Fibroblast of villous mesenchyme (primary cell): ENCODE measurements at regions not wholly inside any gene's neighbourhood (a gene's known extent, or its start where the extent isn't known, plus 50 kb on each side); places are given as distances from the start of the nearest gene placed in this dataset.

Experiments
- DNase-seq: peaks from one replicate; pipeline ENCODE4 v3.0.0-alpha.2; 2010; ENCODE audit warnings: low read depth
- H3K4me3 ChIP-seq: 2 replicates; pipeline ENCODE4 v1.5.1; 2011; ENCODE audit warnings: low read depth, mild to moderate bottlenecking, low read length
- CTCF ChIP-seq: IDR thresholded peaks from 2 replicates; pipeline ENCODE4 v1.5.1; 2012; ENCODE audit warnings: low read depth, mild to moderate bottlenecking, low read length; ENCODE audit not compliant: insufficient read depth

DNA sequence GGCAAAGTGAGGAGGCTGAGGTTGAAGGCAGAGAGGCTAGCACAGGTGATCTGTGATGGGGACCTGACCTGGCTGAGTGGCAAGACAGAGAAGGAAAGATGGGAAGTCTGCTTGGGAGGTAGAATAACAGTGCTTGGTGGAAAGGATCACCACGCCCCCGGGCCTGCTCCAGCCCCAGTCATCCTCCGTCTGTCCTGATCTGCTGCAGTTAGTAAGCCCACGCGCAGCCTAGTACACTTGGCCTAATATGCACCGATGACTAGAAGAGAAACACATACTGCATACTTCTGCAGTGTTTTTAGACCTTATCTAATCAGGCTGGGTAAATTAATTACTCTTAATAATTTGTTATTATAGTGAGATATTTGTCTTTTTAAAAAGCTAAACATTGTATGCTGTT lies 103.7 kb upstream of the KLF3 start:
- no peak for TF ChIP-seq CTCF
- no peak overlapping the region for H3K4me3 ChIP-seq
- DNase-seq, result no peak

DNA sequence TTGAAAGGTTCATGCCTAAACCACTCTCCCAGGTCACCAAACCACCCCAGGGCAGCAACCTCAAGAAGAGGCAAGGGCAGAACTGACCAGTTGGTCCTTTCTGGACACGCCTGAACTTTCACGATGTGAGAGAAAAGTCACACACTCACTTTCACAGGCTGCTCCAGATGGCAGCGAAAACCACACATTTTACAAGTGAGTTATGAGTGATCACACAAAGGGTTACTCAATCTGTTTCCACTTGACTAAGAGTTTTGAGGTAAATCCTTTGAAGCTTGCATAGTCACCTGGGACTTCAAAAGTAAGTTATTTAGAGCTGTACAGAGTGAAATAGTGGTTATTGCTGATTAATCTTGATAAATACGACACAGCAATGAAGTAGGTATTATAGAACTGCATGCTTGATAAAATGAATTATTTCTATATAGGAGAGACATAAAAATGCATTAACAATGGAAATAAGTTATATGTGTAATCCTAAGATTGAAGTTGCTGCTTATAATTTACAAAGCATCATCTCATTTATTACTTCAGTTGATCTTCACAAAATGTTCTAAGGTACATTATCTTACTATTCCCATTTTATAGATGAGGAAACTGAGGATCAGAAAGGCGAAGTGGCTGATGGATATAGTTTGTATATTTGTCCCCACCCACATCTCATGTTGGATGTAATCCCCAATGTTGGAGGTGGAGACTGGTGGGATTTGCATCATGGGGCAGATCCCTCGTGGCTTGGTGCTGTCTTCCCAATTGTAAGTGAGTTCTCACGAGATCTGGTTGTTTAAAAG lies 103.0 kb upstream of the KLF3 start:
- no peak for TF ChIP-seq CTCF
- no peak overlapping the region for H3K4me3 ChIP-seq
- no peak for DNase-seq

DNA sequence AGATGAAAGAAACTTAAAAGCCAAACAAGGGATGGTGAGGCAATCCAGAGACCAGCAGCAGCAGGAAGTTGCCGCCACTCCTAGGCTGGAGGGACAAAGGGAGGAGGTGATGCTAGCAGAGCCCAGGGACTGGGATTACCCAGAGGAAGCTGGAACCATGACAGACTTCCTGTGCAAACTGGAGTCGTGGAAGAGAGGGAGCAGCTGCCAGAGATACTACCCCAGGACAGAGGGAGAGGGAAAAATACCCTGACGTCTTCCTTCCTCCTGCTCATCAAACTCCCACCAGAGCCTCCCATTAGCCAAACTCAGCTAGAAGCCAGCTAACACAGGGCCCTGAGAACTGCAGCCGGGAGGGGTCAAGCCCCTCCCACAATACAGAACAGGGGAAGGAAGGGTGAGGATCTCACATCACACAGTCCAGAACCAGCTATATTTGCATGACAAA lies 101.2 kb upstream of the KLF3 start:
- DNase-seq, result peak; percentile 12
- H3K4me3 ChIP-seq, result no peak overlapping the region
- TF ChIP-seq CTCF, result no peak

DNA sequence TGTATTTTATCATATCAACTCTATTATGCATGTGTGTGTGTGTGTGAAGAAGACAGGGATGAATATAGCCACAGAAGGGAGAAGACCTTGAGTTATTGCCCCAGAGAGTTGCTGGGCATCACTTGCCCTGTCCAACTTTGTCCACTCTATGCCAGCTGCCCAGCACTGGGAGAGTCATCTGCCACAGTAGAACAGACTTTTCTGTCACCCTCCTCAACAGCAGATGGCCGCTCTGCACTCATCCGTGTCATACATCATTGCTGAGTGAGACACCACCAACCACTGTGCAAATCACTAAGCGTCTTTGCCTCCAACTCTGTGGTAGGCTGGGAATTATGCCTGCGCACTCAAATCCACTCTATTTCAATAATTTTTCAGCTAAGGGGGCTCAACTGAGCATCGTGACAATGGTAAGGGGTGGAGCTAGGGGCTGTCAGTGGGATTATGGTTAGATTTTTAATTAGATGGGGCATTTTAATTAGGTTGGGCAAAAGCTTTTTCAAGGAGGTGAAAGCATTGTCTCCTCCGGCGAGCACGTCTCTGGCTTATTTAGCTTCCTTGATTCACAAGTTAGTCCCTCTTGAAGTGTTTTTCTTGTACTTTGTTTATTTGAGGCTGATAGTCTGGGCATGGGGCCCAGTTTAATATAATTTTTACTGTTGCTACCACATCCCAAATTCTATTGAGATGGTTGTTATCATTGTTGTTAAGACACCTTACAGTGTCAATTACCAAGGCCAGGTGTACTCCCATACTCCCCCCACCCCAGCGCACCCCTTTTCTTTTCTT lies 100.1 kb upstream of the KLF3 start:
- DNase-seq, result no peak
- no peak for TF ChIP-seq CTCF
- no peak overlapping the region for H3K4me3 ChIP-seq

GRCh38 chr4:38565271-38566199 lies 98.5 kb upstream of the KLF3 start:
- no peak overlapping the region for H3K4me3 ChIP-seq
- TF ChIP-seq CTCF, result no peak
- no peak for DNase-seq

- no peak for TF ChIP-seq CTCF
- no peak for DNase-seq
- no peak overlapping the region for H3K4me3 ChIP-seq
Measured at GRCh38 chr4:38566806-38567398, 97.1 kb upstream of the KLF3 start.
